ENCODE measurements at regions not wholly inside any gene's neighbourhood (a gene's known extent, or its start where the extent isn't known, plus 50 kb on each side); places are given as distances from the start of the nearest gene placed in this dataset.

GRCh38 chr16:13312063-13312462, 410.7 kb downstream of the SHISA9 start:
- H3K27me3 ChIP-seq, result no peaks in the 10 kb centered on the region
- intact Hi-C loops (cut with DNase I), result no loop called here

GRCh38 chr16:13313351-13313750, 412.0 kb downstream of the SHISA9 start:
- no peak for TF ChIP-seq POLR2AphosphoS5 (IDR thresholded peaks at IDR 0.05)
- H3K4me3 ChIP-seq, result no peak overlapping the region
- no peaks in the 10 kb centered on the region for H3K9me3 ChIP-seq
- no peaks in the 10 kb centered on the region for H3K36me3 ChIP-seq
- intact Hi-C loops (cut with DNase I), result no loop called here
- no peaks in the 10 kb centered on the region for H3K4me1 ChIP-seq
- H3K27me3 ChIP-seq, result no peaks in the 10 kb centered on the region
- no peak overlapping the region for H3K27ac ChIP-seq
- DNase-seq, result no peak

More at GRCh38 chr16:13312063-13312462, 410.7 kb downstream of the SHISA9 start:
- no peak overlapping the region for H3K4me3 ChIP-seq
- 85 to 94% methylated on average over 1 of the region's 1 CpG for WGBS, 2 donors
- DNase-seq, result no peak
- H3K4me1 ChIP-seq, result no peaks in the 10 kb centered on the region
- H3K9me3 ChIP-seq, result no peaks in the 10 kb centered on the region
- H3K27ac ChIP-seq, result no peak overlapping the region
- H3K36me3 ChIP-seq, result no peaks in the 10 kb centered on the region
- TF ChIP-seq POLR2AphosphoS5 (IDR thresholded peaks at IDR 0.05), result no peak

- no peak for DNase-seq
- Histone ChIP-seq H3K4me1 (no peaks in the 10 kb centered on the region), H3K4me3 (no peak overlapping the region), H3K36me3 (no peaks in the 10 kb centered on the region), H3K9me3 (no peaks in the 10 kb centered on the region), H3K27me3 (no peaks in the 10 kb centered on the region), H3K27ac (no peak overlapping the region)
- intact Hi-C loops (cut with DNase I), result no loop called here
- TF ChIP-seq POLR2A (IDR thresholded peaks at IDR 0.05) (no peak), CTCF (IDR thresholded peaks at IDR 0.05) (no peak), EP300 (IDR thresholded peaks at IDR 0.05) (no peak)
- 46 to 91% methylated on average over 2 of the region's 2 CpGs for WGBS, 2 donors
These were observed 413.2 kb downstream of the SHISA9 start for GRCh38 chr16:13314633-13315032.

DNA sequence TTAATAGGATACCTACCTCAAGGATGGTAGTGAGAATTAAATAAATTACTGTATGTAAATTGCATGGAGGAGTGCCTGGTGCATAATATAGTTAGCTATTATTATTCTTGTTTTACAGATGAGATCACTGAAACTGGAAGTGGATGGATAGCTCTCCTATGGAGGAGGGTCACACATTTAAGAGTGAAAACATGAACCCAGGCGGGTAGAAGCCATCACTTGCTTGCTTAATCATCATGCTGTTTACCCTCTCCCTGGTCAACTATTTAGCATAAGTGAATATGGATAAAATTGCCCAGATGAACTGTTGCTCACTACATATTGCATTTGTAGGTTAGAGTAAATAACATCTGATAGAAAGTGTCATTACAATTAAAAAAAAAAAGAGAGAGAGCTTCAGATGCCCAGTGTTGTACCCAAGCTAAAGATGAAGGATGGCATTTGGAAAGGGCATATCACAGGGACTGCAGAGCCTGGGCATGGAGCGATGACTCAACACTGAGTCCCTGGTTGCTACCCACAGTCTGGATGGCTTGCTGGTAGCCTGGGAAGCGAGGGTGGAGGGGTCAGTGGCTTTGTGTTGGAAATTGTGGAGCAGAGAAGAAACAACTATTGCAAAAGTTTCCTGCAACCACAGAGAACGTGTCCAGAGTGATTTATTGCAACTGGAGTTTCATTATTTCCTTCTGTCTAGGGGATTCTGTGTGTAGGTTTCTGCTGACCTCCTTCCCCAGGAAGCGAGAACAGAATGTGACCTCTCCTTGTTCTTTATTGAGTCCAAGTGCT, 414.4 kb downstream of the SHISA9 start:
- Histone ChIP-seq H3K4me3 (no peak overlapping the region), H3K4me1 (no peaks in the 10 kb centered on the region), H3K27me3 (no peaks in the 10 kb centered on the region), H3K27ac (no peak overlapping the region), H3K36me3 (no peaks in the 10 kb centered on the region), H3K9me3 (no peaks in the 10 kb centered on the region)
- no peak for TF ChIP-seq POLR2A (IDR thresholded peaks at IDR 0.05)
- no peak for TF ChIP-seq EP300 (IDR thresholded peaks at IDR 0.05)
- TF ChIP-seq POLR2AphosphoS5 (IDR thresholded peaks at IDR 0.05), result no peak
- no peak for TF ChIP-seq CTCF (IDR thresholded peaks at IDR 0.05)
- WGBS, 2 donors, result 58 to 59% methylated on average over 5 of the region's 5 CpGs
- no peak for DNase-seq
- intact Hi-C loops (cut with DNase I), result no loop called here

DNA sequence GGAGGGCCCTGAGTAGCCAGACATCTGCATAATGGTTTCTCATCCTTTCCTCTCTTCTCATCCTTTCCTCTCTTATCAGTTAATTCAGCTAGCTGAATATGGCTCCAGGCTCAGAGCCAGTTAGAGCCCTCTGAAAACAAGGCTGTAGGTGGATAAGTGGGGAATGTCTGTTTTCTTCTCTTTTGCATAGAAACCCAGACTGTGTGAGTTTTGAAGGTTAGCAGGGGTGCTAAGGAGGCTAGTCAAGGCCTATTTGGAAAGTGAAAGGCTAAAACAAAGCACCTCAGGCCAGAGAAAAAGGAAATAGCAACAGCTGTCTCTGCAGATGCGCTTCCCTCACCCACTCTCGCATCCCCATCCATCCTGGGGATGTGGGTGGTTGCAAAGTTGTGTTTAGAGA, 420.9 kb downstream of the SHISA9 start:
- H3K27me3 ChIP-seq, result no peaks in the 10 kb centered on the region
- intact Hi-C loops (cut with DNase I), result no loop called here
- 48 to 61% methylated on average over 2 of the region's 2 CpGs for WGBS, 2 donors
- H3K36me3 ChIP-seq, result no peaks in the 10 kb centered on the region
- H3K9me3 ChIP-seq, result no peaks in the 10 kb centered on the region
- no peak overlapping the region for H3K27ac ChIP-seq
- no peak for DNase-seq
- TF ChIP-seq CTCF (IDR thresholded peaks at IDR 0.05), result no peak
- TF ChIP-seq EP300 (IDR thresholded peaks at IDR 0.05), result no peak
- no peak for TF ChIP-seq POLR2A (IDR thresholded peaks at IDR 0.05)
- TF ChIP-seq POLR2AphosphoS5 (IDR thresholded peaks at IDR 0.05), result no peak
- H3K4me1 ChIP-seq, result no peaks in the 10 kb centered on the region
- H3K4me3 ChIP-seq, result no peak overlapping the region

DNA sequence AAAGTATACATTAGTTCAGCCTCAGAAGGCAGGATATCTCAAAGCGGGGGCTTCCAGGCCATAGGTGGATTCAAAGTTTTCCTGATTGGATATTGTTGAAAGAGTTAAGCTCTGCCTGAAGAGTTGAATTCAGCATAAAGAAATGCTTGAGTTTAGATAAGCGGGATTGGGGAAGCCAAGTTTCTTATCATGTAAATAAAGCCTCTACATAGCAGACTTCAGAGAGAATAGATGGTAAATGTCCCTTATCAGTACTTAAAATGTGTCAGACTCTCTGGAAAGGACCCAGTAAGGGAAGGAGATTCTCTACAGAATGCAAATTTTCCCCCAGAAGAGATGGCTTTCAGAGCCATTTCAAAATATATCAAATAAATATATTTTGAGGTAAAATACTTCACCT, 423.5 kb downstream of the SHISA9 start:
- Histone ChIP-seq H3K4me1 (no peaks in the 10 kb centered on the region), H3K27me3 (no peaks in the 10 kb centered on the region), H3K4me3 (no peak overlapping the region), H3K36me3 (no peaks in the 10 kb centered on the region), H3K27ac (no peak overlapping the region), H3K9me3 (peaks cover 0 to 2% (median 0%) of the 10 kb centered on the region in 4 donors)
- 81 to 82% methylated on average over 2 of the region's 2 CpGs for WGBS, 2 donors
- DNase-seq, result no peak
- intact Hi-C loops (cut with DNase I), result no loop called here
- TF ChIP-seq POLR2AphosphoS5 (IDR thresholded peaks at IDR 0.05) (no peak), CTCF (IDR thresholded peaks at IDR 0.05) (no peak), EP300 (IDR thresholded peaks at IDR 0.05) (no peak), POLR2A (IDR thresholded peaks at IDR 0.05) (no peak)

All from sigmoid colon (tissue), 6 donors.